ENCODE measurements at regions not wholly inside any gene's neighbourhood (a gene's known extent, or its start where the extent isn't known, plus 50 kb on each side); places are given as distances from the start of the nearest gene placed in this dataset.

DNA sequence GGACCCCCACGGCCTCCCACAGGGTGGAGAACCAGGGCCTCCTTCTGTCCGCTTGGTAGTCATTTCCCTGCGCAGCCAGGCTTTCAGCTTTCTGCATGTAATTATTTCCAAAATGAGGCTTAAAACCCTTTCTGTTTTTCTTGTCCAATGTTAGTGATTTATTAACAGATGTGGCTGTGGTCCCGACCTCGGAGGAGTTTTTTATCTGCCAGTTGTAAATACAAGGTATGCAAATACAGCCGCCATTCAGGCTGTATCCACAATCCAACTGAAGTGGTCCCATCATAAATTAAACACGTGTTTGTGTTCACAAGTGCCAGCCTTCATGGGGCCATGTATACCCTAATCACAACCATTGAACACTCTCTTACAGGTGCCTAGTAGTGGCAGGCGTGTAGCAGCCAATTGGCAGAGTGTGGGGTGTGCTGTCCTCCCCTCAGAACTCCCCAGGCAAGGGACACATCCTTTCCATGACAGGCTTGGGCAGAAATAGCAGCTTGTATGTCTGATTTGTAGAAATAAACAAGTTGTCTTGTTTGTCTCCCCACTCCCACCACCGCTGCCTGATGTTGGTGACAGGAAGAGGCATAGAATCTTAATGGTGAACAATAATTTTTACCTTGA is 251.3 kb upstream of the MKI67 start:
- DNase-seq = no peak

DNA sequence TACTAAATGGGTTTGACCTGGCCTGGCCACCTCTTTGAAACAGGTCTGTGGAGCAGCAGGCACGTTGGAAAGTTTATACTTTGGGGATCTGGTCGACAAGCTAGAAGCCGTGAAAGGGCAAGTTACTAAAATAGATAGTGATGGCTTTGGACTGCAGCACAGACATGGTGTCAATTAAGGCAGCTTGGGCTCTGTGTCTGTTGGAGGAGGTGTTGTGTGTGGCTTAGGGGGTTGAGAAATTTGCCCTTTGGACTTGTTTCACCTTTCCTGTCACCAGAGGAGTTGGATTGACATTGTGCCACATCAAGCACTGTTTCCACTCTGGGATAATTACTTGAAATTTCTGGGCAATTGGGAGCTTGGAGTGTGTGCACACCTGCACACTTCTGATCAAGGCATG is 251.8 kb upstream of the MKI67 start:
- DNase-seq = no peak

DNA sequence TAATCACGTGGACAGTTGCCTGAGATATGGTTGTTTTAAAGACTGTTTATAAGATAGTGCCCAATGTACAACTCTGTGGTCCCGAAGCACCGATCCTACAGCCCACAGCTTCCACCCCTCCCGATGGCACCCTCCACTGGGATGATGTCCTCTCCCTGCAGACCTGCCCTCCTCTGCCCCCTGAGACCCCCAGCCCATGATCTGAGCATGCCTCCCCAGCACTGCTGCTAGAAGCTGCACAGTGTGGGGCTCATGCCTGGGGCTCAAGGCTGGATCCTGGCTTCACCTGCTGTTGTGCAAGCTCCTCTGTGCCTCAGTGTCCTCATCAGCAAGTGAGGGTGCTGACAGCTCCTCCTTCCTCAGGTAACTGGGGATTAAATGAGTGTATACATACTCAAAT is 254.7 kb upstream of the MKI67 start:
- no peak for DNase-seq

DNA sequence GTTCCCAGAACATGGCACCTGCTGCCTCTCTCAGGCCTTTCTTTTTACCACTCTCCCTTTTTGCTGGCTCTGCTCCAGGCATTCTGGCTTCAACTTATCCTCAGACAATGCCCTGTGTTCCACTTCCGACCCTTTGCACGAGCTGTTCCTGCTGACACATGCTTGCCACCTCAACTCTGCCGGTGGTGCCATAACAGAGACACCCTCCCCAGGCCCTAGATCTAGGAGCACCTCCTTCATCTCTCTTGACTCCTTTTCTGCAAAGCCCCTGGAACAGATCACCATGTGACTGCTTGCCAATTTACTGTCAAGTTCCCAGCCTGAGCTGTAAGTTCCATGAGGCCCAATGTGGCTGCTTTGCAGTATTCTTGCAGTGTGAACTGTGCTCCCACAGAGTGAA is 256.0 kb upstream of the MKI67 start:
- no peak for DNase-seq

DNA sequence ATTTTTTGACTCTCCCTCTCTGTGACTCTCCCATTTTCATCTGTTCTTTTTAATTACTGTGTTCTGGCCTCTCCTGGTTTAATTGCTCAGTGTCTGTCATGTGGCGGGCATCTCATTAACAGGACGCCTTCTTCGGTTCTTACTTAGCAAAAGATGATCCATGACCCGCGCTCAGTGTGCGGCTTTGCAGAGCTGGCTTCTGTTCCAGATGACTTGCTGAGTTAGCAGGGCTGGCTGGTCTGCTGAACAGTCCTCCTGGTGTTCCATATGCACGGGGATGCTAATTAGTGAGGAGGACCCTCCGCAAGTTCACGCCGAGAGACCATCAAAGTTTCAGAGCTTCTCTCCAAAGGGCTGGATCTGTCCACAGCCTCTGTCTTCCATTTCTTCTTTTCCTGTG is 258.6 kb upstream of the MKI67 start:
- no peak for DNase-seq

DNA sequence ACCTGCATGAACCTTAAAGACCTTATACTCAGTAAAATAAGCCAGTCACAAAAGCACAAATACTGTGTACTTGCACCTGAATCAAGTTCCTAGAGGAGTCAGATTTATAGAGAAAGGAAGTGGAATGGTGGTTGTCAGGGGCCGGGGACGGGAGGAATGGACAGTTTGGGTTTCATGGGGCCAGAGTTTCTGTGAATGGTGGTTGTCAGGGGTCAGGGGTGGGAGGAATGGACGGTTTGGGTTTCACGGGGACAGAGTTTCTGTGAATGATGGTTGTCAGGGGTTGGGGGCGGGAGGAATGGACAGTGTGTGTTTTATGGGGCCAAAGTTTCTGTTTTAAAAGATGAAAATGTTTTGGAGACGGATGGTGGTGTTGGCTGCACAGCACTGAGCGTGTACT is 260.0 kb upstream of the MKI67 start:
- no peak for DNase-seq

DNA sequence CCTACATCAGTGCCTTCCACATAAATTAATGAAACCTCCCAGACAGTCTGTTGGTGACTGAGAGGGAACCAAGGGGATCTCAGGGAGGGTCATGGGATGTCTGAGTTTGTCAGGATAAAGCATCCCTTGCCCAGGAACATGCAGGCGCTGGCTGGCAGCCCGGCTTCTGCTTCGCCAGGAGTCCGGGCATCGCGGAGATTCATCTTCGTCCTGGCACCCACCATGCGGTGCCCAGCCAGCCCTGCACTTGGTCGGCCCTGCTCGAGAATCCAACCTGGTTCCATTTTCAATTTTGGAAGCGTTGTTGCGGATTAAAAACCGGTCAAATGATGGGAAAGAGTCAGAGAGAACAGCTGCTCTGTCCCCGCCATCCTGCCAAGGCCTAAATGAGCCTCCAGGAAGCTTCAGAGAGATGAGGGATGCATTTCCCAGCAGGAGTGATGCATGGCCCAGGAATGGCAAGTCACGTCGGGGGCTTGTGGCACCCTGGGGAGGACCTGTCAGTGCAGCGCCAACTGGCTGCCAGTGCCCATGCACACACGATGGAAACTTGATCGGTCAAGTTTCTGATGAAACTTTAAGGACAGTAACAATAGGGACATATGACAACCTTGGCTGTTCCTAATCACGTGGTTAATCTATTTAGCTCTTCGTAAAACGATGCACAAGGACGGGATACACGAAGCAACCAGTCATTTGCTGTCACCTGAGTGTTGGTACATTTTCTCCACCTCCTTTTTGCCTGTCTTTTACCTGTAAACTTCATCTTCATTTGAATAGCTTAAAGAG is 260.8 kb upstream of the MKI67 start:
- no peak for DNase-seq

DNA sequence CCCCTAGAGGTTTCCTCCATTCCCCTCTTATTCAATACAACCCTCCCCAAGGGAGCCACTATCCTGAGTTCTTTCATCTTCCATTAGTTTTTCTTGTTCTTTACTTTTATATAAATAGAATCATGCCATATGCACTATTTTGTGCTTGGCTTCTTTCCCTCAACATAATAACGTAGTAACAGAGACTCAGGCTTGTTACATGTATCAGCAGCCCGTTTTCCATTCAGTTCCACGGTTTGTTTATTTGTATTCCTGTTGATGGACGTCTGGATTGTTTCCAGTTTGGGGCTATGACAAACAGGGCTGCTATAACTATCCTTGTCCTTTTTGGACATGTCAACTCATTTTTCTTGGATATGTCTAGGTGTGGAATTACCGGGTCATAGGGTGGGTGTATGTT is 264.4 kb upstream of the MKI67 start:
- DNase-seq = no peak

DNA sequence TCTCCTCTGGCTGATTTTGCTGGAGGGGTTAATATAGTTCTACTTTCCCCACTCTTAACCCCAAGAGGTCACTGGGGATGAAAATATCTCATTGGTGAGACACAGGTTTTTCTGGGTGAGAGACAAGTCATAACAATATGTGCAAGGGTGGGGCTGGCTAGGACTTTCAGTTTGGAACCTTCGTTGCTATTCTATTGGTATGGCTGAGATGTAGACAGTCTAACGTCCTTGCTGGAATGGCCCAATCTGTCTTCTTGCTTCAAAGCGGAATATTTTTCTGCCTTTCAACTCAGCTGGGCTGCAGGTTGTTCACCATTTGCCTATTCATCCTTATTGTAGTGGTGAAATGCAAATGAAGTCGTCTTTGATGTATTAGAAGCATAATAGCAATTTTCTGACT is 267.3 kb upstream of the MKI67 start:
- no peak for DNase-seq

DNA sequence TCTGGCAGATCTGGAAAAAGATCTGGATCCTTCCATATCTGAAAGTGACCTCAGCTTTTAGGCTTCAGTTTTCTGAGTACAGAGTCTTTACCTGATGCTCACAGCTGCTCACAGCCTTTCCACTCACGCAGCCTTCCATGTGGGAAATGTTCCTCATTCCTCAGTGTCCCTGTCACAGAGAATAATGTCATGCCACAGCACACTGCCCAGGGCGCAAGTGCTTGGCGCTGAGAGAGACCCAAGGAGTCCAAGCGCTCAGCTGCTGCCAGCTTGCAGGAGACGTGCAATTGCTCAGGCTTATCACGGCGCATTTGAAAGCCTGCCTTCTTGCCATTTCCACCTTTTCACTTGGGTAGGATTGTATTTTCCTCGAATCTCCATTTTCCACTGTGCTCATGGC is 271.9 kb upstream of the MKI67 start:
- DNase-seq = no peak

DNA sequence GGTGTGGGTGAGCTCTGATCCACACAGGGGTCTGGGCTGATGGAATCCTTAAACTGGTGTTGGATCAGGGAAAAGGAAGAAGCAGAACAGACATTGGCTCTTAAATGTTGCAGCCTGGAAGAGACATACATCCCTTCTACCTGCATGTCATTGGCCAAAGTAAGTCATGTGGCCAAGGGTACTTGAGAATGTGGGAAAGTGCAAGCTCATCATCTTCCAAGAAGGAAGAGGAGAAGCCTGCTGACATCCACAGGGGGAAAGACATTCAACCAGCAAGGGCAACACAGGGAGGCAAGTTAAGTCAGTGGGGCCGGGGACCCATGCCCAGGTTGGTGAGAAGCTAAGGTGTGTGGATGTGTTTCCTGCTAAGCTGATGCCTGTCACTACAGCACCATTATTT is 272.8 kb upstream of the MKI67 start:
- no peak for DNase-seq

DNA sequence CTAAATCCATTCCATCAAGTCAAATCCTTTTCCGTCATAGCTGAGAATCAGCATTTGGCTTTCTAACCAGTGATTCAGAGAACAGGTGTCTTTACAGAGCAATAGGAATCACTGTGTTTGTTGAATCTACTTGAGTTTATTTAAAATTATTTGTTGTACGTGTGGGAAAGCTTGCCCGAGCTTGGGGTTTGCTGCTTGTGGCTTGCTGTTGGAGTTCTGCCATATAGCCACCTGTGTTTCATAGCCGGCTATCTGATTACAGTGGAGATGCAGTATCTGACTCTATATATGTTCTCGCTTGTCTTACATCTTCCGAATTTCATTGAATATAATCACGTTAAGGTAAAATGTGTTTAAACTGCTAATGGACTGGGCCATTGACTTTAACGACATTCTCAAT is 274.3 kb upstream of the MKI67 start:
- DNase-seq = no peak

DNA sequence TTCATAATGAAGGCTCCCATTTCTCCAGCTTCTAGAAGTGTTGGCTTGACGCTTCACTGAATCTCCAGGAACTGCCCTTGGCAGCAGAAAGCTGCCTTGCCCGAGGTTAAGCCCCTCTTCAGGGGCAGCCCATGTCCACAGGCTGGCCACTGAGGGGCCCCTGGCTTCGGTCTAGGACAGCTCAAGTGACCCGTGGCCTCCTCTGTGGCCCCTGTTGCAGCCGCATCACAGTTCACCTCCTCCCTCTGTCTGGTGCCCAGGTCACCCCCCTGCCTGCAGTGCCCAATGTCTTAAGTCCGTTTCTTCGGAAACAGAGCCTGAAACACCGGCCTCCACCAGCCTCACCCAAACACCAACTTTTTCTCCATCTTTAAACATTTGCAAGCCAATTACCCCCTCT is 279.2 kb upstream of the MKI67 start:
- DNase-seq = no peak

DNA sequence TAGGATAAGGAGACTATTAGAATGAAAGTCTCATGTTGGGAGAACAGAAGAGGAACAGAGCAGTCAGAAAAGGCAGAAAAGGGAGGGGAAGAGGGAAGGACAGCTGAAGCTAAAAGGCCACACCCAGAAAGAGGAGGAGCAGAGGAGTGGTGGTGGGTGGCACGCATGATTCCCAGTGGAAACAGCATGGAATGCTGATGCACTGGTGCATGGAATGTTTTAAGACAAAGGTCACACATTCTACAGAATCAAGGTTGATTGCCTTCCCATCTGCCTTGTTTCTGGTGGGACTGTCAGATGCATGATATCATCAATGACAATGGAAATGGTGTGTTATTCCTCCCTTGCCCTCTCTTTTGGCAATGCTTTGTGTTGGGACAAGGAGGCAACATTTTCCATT is 285.4 kb upstream of the MKI67 start:
- DNase-seq = no peak

DNA sequence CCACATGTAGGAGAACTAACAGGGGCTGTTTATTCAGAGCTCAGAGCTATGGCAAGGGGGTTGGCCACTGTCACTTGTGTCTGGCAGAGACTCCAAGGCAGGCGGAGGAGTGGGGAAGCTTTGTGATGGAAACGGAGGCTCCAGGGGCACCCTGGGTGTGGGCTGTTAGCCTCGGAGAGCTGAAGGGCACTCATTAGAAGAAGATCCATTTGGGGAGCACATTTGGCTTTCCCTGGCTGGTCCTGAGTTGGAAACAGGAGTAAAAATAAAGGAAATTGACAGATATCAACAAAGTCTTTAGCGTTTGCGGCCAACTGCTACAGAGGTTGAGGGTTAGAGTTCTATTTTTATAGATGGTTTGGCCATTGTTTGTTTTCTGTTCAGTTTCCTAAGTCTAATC is 288.3 kb upstream of the MKI67 start:
- DNase-seq = no peak

DNA sequence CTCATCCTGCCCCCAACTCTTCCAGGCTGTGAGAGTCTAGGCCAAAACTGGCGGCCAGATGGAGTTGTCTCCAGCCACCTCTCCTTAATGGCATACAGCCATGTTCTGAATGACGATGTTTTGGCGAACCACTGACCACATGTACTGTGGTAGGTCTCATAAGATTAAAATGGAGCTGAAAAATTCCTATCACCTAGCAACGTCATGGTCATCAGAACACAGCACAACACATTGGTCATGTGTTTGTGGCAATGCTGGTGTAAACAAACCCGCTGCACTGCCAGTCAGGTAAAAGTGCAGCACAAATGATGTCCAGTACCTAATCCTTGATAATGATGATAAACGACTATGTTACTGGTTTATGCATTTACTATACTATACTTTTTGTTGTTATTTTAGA is 290.0 kb upstream of the MKI67 start:
- no peak for DNase-seq

DNA sequence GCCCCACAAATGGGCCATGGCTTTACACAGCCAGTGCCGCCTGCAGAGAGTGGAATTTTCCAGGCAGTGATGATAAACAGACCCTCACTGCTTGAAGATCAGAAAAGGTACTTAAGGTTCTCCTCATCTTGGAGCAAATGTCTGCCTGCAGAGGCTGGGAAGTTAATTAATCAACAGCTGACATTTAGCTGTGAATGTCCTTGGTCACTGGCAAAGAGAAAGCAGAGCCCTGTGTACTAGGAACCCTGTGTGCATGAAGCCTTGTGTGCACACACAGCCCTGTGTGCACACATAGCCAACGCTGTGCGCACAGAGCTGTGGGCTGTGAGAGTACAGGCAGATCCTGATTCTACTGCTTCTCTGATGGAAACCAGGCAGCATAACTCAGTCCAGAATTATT is 291.6 kb upstream of the MKI67 start:
- no peak for DNase-seq

DNA sequence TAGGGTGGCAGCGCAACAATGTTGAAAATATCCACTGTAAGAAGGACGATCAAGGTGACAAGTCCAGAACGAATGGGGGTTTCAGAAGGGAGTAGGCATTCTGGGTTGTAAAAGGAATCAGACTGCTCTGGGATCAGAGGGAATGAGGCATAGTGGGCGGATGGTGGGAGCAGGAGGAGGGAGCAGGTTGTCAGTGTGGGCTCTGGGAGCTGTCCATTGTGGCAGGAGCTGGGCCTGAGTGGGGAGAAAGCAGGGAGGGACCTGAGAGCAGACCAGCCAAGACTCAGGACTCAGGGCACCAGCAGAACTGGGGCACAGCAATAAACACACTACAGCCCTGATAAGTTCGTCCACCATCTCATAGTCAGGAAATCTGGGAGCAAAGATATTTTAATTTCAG is 292.6 kb upstream of the MKI67 start:
- DNase-seq = no peak

DNA sequence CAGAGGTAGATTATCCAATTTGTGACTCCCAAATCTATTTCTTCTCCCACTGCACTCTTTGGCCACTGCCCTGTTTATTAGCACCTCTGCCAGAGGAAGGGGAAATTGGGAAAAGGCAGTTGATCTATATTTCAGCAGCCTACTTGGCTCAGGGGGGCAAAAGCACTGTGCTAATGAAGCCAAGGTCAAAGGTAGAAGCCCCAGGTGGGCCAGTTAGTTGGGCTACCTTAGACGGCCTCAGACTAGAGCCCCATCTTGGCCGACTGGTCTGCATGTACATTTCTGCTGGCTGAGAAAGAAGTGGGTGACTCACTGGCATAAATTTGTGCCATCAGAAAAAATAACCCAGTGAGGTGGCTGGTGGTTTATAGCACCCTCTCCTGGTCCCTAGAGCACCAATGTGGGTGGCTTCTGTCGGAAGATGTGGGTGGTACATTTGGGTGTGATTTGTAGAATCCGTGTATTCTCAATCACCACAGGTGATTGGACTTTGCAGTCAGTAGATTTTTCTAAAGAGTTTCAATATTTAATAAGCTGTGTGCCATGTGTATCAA is 293.3 kb upstream of the MKI67 start:
- no peak for DNase-seq

DNA sequence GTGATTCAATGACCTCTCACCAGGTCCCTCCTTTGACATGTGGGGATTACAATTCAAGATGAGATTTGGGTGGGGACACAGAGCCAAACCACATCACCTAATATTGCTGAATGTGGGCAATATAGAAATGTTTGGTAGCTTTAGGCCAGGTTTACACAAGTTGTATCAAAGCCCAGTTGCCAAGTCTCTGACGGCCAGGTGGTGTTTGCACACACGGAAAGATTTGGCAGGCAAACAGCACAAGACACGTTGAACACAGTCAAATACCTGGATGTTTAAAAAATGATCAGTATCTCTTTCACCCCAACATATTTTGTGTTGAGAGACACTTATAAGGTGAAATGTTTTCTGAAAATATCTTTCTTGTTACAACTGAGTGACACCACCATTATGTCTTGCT is 294.4 kb upstream of the MKI67 start:
- DNase-seq = no peak

DNA sequence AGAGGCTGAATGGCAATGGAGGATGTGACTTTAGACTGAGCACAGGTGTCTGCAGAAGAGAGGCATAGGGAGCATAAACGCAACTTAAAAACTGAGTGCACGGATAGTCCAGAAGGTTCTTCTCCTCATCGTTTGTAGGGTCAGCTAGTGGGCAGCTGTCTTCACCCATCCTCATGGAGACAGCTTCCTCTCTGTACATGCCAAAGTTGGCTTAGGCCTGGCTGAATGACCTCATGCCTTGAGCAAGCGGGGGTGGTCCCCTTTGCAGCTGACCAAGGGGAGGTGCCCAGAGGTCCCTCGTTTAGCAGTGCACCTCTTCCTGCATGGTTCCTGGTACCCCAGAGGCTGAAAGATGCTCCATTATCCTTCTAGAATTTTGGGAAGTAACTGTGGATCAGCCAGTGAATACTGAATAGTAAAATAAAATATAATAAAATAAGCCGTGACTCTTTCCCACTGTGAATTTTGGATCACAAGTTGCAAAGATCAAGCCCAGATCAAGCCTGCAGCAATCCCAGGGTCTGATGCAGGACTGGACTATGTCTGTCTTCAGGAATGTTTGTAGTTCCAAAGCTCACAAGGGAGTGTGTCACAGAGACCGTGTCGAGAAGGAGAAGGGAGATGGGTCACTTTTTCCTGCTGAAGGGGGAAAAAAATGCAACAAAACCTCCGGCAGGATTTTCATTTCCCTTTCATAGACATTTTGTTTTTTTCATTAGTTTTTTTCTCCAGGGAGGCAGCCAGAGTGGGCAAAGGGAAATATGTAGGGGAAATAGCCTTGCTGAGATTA is 295.3 kb upstream of the MKI67 start:
- no peak for DNase-seq

DNA sequence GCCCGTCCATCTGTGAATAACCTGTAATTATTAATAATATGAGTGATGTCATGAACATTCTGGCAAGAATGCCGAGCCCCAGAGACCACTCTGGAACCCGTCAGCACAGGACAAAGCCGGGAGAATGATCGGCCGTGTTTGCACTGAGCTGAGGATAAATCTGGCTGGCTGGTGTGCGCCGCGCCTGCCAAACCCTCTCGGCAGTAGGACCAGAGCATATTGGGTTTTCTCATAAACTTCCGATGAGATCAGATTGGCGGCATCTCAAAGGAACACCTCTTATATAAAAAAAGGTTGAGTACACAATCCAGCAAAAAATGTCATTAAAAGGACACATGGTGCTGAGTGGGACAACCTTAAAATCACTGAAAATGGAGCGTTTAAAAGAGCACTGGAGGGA is 296.0 kb upstream of the MKI67 start:
- peak; percentile 67 for DNase-seq

DNA sequence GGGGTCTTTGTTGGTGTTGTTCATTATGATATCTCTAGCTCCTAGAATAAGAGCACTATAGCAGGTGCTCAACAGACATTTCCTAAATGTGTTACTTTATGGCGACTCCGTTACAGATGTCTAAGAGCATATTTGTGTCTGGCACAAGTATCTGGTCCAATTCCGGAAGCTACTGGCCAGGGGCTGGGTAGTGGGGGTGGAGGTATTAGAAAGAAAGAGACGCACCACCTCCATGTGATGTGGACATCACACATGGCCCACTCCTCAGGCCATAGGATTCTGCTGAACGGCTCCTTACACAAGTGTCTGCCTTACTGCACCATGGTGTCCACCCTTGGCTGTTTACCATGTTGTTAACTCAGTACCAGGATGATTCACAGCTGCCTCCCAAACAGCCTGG is 296.8 kb upstream of the MKI67 start:
- no peak for DNase-seq

DNA sequence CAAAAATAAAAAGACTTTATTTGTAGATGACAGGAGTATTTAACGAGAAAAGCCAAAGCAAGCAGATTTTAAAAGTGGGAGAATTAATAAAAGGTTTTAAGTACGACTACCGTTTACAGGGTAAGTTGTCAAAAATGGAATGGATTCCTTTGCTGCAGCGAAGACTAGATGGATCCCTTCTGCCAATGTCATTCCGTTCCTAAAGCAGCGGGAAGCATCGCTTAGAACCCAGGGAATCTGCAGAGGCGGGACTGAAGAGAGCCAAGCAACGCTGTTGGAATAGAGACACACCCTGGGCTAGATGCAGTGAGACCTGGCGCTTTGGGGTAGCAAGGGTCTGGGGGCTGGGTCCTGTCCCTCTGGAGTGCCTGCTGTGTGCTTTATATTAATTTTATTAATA is 303.1 kb upstream of the MKI67 start:
- no peak for DNase-seq

Data from left hindlimb (tissue), 1 donor.